NCI-H1930 (cell line): ENCODE measurements at regions not wholly inside any gene's neighbourhood (a gene's known extent, or its start where the extent isn't known, plus 50 kb on each side); places are given as distances from the start of the nearest gene placed in this dataset.
"Not testable (repeated sequence)": the region's sequence is repeated elsewhere in the genome, so short reads cannot be mapped to it uniquely, and the experiment has no call there.

Experiments
- DNase-seq, 2 experiments: peaks; one replicate each; lab custom pipeline; 2025; lab: John Stamatoyannopoulos, UW

- no peak for DNase-seq
Observed at GRCh38 chr7:17093461-17093860, 205.0 kb upstream of the AHR start.

- peak in 1 of 2 experiments; percentile 4 for DNase-seq
Observed at GRCh38 chr7:17094963-17095574, 203.4 kb upstream of the AHR start.

- DNase-seq, result no peak
Observed at GRCh38 chr7:17095931-17096330, 202.5 kb upstream of the AHR start.

- DNase-seq, result no peak
Observed at GRCh38 chr7:17097668-17098297, 200.7 kb upstream of the AHR start.

DNA sequence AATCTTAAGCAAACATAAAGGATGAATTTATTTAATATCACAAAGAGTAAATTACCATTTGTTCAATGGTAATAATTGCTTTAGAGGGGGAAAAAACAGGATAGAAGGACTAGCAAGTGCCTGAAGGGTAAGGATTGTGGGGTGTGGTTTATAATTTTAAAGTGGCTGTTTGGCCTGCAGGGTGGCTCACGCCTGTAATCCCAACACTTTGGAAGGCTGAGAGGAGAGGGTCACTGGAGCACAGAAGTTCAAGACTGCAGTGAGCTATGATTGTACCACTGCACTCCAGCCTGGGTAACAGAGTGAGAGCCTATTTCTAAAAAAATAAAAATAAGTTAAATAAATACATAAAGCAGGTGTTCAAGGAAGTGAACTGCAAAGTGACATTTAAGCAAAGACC, 199.9 kb upstream of the AHR start:
- no peak for DNase-seq

DNA sequence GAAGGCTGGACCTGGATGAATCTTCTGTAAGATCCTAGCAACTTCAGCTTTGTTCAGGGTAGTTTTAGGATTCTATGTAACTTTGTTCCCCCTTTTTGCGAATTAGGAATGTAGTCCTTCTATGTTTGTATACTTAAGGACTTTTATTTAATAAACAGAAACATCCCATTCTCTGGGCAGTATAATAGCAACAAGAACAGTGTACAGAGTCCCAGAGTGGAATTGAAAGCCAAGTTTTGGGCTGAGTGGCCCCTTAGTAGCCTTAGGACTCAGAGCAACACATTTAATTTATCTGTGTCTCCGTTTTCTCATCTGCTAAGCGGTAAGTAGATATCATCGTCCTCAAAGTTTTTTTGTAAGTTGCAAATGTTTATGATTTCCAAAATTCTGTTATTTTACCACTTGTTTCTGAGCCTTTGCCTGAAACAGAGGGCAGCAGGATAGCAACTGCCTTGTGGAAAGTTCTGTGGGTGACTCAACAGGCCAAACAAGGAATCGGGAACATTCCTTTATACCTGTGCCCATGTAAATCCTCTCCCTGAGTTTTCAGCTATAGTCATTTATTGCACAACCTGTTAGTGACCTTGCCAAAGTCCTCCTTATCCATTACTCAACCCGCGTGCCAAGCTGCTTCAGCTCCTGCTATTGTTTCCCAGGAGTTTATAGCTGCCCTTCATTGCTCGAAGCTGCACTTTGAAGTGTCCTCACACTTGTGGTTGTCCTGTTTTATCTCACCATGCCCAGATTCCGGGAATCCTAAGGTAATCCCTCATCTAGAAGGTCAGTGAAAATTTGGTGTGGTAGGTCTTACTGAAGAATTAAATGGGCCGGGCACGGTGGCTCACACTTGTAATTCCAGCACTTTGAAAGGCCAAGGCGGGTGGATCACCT, 199.1 kb upstream of the AHR start:
- no peak for DNase-seq

DNA sequence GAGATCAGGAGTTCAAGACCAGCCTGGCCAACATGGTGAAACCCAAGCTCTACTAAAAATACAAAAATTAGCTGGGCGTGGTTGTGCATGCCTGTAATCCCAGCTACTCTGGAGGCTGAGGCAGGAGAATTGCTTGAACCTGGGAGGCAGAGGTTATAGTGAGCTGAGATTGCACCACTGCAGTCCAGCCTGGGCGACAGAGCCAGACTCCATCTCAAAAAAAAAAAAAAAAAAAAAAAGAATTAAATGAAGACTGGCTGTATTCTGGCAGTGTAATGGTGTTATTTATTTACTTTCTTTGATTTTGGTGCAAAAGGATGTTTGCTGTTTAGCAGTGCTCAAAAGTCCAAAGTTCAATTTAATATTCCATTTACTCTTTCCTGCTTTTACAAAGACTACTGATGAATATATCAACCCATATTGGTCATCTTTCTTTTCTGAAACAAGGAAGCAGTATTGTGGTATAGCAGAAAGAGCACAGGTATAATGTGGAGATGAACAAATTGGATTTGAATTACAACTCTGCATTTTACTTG, 198.4 kb upstream of the AHR start:
- not testable (repeated sequence) for DNase-seq

- no peak for DNase-seq
Observed at GRCh38 chr7:17101207-17101696, 197.2 kb upstream of the AHR start.

DNA sequence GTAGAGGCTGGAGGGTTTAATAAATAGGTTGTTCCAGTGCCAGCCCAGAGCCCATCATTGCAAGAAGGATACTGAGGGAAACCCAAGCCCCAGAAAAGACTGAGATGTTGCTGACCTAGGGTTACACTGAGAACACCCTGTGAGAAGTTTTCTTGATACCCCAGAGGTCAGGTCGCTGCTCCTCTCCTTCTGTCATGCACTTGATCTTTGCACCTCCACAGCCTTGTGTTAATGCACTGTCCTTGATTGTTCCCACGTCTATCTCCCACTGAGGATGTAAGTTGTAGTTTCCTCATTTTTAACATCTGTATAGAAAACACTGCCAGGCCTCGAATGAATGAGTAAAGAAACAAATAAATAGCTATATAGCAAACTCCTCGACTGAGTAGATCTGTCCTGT, 195.3 kb upstream of the AHR start:
- no peak for DNase-seq

DNA sequence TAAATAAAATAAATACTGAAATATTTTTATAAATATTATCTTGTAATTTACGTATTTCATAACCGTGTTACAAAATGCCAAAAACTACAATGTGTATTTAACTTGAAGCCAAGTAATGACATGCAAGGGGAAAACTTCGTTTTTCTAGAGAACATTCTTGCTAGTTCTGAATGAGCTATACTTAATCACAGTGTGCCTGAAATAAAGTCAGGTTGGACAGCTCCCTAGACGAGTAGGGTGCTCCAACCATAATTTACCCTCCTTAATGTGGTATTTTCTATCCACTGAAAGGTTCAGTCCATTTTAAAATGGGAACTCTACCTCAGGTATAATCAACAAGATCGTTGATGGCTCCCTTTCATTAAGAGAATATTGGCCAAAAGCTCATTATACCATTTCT, 194.5 kb upstream of the AHR start:
- DNase-seq, result peak in 1 of 2 experiments; percentile 71

GRCh38 chr7:17104419-17104818, 194.0 kb upstream of the AHR start:
- DNase-seq, result peak; percentile 44 to 71

GRCh38 chr7:17105701-17106100, 192.8 kb upstream of the AHR start:
- peak in 1 of 2 experiments; percentile 20 for DNase-seq

- no peak for DNase-seq
Observed at GRCh38 chr7:17108049-17108584, 190.3 kb upstream of the AHR start.

GRCh38 chr7:17109020-17109419, 189.4 kb upstream of the AHR start:
- DNase-seq, result no peak

DNA sequence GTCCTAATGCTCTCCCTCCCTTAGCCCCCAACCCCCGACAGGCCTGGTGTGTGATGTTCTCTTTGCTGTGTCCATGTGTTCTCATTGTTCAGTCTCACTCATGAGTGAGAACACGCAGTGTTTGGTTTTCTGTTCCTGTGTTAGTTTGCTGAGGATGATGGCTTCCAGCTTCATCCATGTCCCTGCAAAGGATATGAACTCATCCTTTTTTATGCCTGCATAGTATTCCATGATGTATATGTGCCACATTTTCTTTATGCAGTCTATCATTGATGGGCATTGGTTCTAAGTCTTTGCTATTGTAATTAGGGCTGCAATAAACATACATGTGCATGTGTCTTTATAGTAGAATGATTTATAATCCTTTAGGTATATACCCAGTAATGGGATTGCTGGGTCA, 184.7 kb upstream of the AHR start:
- DNase-seq, result not testable (repeated sequence)

GRCh38 chr7:17118412-17118811, 180.0 kb upstream of the AHR start:
- no peak for DNase-seq

GRCh38 chr7:17120756-17121155, 177.7 kb upstream of the AHR start:
- no peak for DNase-seq

- DNase-seq, result no peak
Observed at GRCh38 chr7:17121671-17122070, 176.8 kb upstream of the AHR start.

GRCh38 chr7:17123020-17123419, 175.4 kb upstream of the AHR start:
- DNase-seq, result no peak

GRCh38 chr7:17126413-17127268, 171.8 kb upstream of the AHR start:
- DNase-seq, result no peak

GRCh38 chr7:17129218-17129617, 169.2 kb upstream of the AHR start:
- DNase-seq, result no peak
